ENCODE measurements at regions not wholly inside any gene's neighbourhood (a gene's known extent, or its start where the extent isn't known, plus 50 kb on each side); places are given as distances from the start of the nearest gene placed in this dataset.

DNA sequence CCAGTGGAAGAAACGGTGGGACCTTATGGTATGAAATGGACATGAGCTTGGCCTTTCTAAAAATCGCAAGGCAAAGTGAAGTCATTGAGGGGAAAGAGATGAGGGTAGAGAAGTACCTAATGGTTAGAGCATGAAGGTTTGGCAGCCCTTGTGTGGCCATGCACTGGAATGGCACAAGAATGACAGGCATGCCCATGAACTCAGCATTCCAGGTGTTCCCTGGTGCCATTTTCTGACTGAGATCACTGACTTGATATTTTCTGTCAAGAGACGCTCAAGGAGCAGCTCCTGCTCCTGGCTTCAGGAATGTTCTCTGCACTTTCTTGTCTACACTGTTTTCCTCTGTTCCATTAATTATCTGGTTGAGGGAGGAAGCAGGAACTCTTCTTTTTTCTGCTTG, 225.0 kb upstream of the SLC10A2 start:
- TF ChIP-seq POLR2A (IDR thresholded peaks at IDR 0.05) (no peak), POLR2AphosphoS5 (IDR thresholded peaks at IDR 0.05) (no peak)
